H1 (cell line): ENCODE measurements at regions not wholly inside any gene's neighbourhood (a gene's known extent, or its start where the extent isn't known, plus 50 kb on each side); places are given as distances from the start of the nearest gene placed in this dataset.

ENCODE experiments used
- CHD7 ChIP-seq: fragments of 300-600 bp; sonication (generic); IDR thresholded peaks from 2 replicates; pipeline ENCODE4 v1.7.1; 2012; ENCODE audit warnings: low read length, moderate library complexity, mild to moderate bottlenecking, inconsistent platforms; ENCODE audit not compliant: insufficient replicate concordance
- EGR1 ChIP-seq: IDR thresholded peaks from 2 replicates; pipeline ENCODE4 v1.6.1; 2011; ENCODE audit warnings: low read depth, low read length, borderline replicate concordance
- EP300 ChIP-seq, 2 experiments: IDR thresholded peaks; 1 replicate in 1 of 2; 2 replicates in 1 of 2; pipeline ENCODE4 v1.6.1; 2011 to 2012; ENCODE audit warnings: low read depth in 2 of 2, low read length in 2 of 2, mild to moderate bottlenecking in 2 of 2, borderline replicate concordance in 1 of 2, inconsistent platforms in 1 of 2, moderate library complexity in 1 of 2
- KDM1A ChIP-seq: fragments of 200-600, 300-600 bp; sonication (generic); IDR thresholded peaks from 2 replicates; pipeline ENCODE4 v1.7.1; 2016; ENCODE audit warnings: mild to moderate bottlenecking, low read length, borderline replicate concordance
- NANOG ChIP-seq: IDR thresholded peaks from 2 replicates; pipeline ENCODE4 v1.6.1; 2011; ENCODE audit warnings: low read length, low read depth, mild to moderate bottlenecking, inconsistent platforms; ENCODE audit not compliant: insufficient read depth, poor library complexity, severe bottlenecking
- RFX5 ChIP-seq: IDR thresholded peaks from 2 replicates; pipeline ENCODE4 v1.6.1; 2011; ENCODE audit warnings: low read depth, low read length, improper control_type of control experiment, borderline replicate concordance
- SIN3A ChIP-seq, 2 experiments: IDR thresholded peaks in 1 of 2; conservative IDR thresholded peaks in 1 of 2; 2 replicates each; pipeline ENCODE4 v1.6.1; 2011 to 2012; ENCODE audit warnings: low read length in 2 of 2, improper control_type of control experiment in 1 of 2, low read depth in 1 of 2, mild to moderate bottlenecking in 1 of 2
- SP1 ChIP-seq: IDR thresholded peaks from 2 replicates; pipeline ENCODE4 v1.6.1; 2011; ENCODE audit warnings: low read depth, low read length

GRCh38 chr22:34570408-34570807 is 495.6 kb upstream of the ISX start (continued):
- TF ChIP-seq CHD7 (no peak), EP300 (IDR thresholded peaks at IDR 0.05; ENCODE audit: borderline replicate concordance in 1 of 2, low read depth in 2 of 2, low read length in 2 of 2) (no peak), RFX5 (no peak), EGR1 (no peak), SIN3A (conservative IDR thresholded peaks at IDR 0.05 in 1 of 2, IDR thresholded peaks at IDR 0.05 in 1 of 2; ENCODE audit: low read depth in 1 of 2, low read length in 2 of 2) (no peak), KDM1A (no peak), NANOG (no peak), SP1 (no peak)
